ENCODE measurements at regions not wholly inside any gene's neighbourhood (a gene's known extent, or its start where the extent isn't known, plus 50 kb on each side); places are given as distances from the start of the nearest gene placed in this dataset.

- no peak for TF ChIP-seq CTCF (IDR thresholded peaks at IDR 0.05 in 8 of 11, conservative IDR thresholded peaks at IDR 0.05 in 3 of 11)
- no peak for TF ChIP-seq POLR2A (IDR thresholded peaks at IDR 0.05)
- no peak for TF ChIP-seq POLR2AphosphoS5 (IDR thresholded peaks at IDR 0.05)
These were observed 76.1 kb downstream of the C9orf50 start for GRCh38 chr9:129544761-129545160.
